ENCODE measurements at regions not wholly inside any gene's neighbourhood (a gene's known extent, or its start where the extent isn't known, plus 50 kb on each side); places are given as distances from the start of the nearest gene placed in this dataset.

DNA sequence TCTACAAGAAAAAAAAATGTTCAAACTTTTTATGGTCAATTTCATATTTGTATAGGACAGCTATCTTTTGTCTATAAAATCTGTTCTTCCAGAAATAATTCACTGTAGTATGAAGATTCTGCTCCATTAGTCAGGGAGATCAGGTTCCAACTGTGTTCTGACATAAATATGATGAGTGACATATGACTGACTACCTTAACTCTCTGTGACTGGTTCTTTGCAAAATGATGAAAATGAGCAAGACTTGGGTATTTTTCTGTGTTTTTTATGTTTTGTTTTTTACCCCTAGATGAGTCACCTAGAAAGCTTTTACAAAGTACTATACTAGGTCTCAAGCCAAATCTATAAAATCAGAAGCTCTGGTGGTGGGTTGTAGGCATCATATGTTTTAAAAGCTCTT lies 229.6 kb downstream of the MMUT start:
- Mint-ChIP-seq H3K27ac (ENCODE audit: unreplicated experiment) (no peak overlapping the region), H3K4me1 (no peaks in the 10 kb centered on the region), H3K27me3 (ENCODE audit: low read depth) (peaks cover 3% of the 10 kb centered on the region), H3K9me3 (peaks cover 13% of the 10 kb centered on the region), H3K4me3 (no peak overlapping the region), H3K36me3 (ENCODE audit: low read depth) (no peaks in the 10 kb centered on the region)
- TF ChIP-seq, protein P1, sequence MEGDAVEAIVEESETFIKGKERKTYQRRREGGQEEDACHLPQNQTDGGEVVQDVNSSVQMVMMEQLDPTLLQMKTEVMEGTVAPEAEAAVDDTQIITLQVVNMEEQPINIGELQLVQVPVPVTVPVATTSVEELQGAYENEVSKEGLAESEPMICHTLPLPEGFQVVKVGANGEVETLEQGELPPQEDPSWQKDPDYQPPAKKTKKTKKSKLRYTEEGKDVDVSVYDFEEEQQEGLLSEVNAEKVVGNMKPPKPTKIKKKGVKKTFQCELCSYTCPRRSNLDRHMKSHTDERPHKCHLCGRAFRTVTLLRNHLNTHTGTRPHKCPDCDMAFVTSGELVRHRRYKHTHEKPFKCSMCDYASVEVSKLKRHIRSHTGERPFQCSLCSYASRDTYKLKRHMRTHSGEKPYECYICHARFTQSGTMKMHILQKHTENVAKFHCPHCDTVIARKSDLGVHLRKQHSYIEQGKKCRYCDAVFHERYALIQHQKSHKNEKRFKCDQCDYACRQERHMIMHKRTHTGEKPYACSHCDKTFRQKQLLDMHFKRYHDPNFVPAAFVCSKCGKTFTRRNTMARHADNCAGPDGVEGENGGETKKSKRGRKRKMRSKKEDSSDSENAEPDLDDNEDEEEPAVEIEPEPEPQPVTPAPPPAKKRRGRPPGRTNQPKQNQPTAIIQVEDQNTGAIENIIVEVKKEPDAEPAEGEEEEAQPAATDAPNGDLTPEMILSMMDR (conservative IDR thresholded peaks at IDR 0.05), result no peak
- DNase-seq (ENCODE audit: low read depth, low spot score), result no peak

DNA sequence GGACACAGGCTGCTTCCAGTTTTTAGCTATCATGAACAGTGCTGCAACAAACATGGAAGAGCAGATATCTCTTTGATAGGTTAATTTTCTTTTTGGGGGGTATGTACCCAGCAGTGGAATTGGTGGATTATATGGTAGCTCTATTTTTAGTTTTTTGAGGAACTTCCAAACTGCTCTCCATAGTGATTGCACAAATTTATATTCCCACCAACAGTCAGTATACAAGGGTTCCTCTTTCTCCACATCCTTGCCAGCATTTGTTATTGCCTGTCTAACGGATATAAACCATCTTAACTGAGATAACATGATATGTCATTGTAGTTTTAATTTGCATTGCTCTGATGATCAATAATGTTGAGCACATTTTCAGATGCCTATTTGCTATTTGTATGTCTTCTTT lies 237.6 kb downstream of the MMUT start:
- Mint-ChIP-seq H3K27me3 (ENCODE audit: low read depth) (no peaks in the 10 kb centered on the region), H3K27ac (ENCODE audit: unreplicated experiment) (no peak overlapping the region), H3K9me3 (peaks cover 9% of the 10 kb centered on the region), H3K4me3 (no peak overlapping the region), H3K36me3 (ENCODE audit: low read depth) (no peaks in the 10 kb centered on the region), H3K4me1 (no peaks in the 10 kb centered on the region)
- no peak for DNase-seq (ENCODE audit: low read depth, low spot score)
- TF ChIP-seq, protein P1 (conservative IDR thresholded peaks at IDR 0.05), result no peak

DNA sequence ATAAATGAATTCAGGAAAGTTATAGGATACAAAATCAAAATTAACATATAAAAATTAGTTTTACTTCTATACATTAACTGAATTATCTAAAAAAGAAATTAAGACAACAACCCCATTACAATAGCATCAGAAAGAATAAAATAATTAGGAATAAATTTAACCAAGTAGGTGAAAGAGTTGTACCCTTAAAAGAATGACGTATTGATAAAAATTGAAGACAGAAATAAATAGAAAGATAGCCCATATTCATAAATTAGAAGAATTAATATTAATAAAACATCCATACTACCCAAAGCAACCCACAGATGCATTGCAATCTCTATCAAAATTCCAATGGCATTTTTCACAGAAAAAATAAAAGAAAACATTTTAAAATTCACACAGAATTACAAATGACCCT lies 242.8 kb downstream of the MMUT start:
- Mint-ChIP-seq H3K4me3 (no peak overlapping the region), H3K27me3 (ENCODE audit: low read depth) (no peaks in the 10 kb centered on the region), H3K9me3 (peaks cover 2% of the 10 kb centered on the region), H3K4me1 (no peaks in the 10 kb centered on the region), H3K27ac (ENCODE audit: unreplicated experiment) (no peak overlapping the region), H3K36me3 (ENCODE audit: low read depth) (no peaks in the 10 kb centered on the region)
- TF ChIP-seq, protein P1 (conservative IDR thresholded peaks at IDR 0.05), result no peak
- DNase-seq (ENCODE audit: low read depth, low spot score), result no peak

DNA sequence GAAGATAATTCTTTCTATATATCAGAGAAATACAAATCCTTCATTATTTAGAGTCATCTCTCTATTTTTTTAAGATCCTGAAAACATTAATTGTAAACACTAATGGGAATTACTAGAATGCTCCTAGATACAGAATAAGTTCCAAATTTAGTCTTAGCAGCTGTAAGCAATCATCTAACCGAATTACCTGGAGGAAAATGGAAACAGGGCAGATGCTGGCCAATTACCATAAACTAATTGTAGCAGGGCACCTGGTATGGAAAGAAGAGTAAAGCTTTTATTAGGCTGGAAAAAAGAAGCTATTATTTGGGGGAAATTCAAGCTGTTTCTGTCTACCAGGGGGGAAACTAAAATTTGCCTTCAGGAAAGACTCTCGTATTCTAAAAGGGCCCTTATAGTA lies 257.5 kb downstream of the MMUT start:
- TF ChIP-seq, protein P1 (conservative IDR thresholded peaks at IDR 0.05), result no peak
- H3K4me3 Mint-ChIP-seq, result no peak overlapping the region
- H3K27ac Mint-ChIP-seq (ENCODE audit: unreplicated experiment), result no peak overlapping the region
- no peak for DNase-seq (ENCODE audit: low read depth, low spot score)
- H3K36me3 Mint-ChIP-seq (ENCODE audit: low read depth), result no peaks in the 10 kb centered on the region
- no peaks in the 10 kb centered on the region for H3K4me1 Mint-ChIP-seq
- H3K27me3 Mint-ChIP-seq (ENCODE audit: low read depth), result peaks cover 9% of the 10 kb centered on the region
- H3K9me3 Mint-ChIP-seq, result peaks cover 5% of the 10 kb centered on the region

DNA sequence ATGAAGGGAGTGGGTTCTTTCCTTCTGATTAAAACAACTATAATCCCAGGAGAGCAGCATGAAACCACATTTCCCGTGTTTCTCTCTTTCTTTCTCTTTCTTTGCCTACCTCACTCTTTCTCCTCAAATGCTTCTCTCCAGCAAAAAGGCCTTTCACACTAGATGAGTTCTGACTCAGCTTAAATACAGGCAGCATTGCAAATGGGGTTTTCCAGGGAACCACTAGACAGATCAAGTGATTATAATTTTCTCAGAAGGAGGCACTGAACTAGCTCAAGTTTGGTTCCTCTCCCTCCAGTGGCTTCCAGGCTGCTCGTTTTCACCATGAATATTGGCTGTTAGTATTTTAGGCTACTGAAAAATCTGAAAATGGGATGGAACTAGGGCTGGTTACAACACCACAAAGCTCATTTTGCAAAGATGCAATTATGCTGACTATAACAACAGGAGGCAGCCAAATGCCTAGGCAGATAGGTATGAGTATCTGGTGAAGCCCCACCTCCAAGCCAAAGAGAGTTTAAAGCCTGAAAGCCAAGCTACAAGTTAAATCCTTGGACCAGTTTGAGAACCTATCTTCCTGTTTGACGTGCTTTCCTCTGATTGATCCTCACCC lies 260.0 kb downstream of the MMUT start:
- peaks cover 9% of the 10 kb centered on the region for H3K27me3 Mint-ChIP-seq (ENCODE audit: low read depth)

More for the DNA sequence above, 260.0 kb downstream of the MMUT start:
- no peak overlapping the region for H3K4me3 Mint-ChIP-seq
- no peak overlapping the region for H3K27ac Mint-ChIP-seq (ENCODE audit: unreplicated experiment)
- peaks cover 5% of the 10 kb centered on the region for H3K9me3 Mint-ChIP-seq
- TF ChIP-seq, protein P1 (conservative IDR thresholded peaks at IDR 0.05), result no peak
- no peak for DNase-seq (ENCODE audit: low read depth, low spot score)
- H3K36me3 Mint-ChIP-seq (ENCODE audit: low read depth), result no peaks in the 10 kb centered on the region
- no peaks in the 10 kb centered on the region for H3K4me1 Mint-ChIP-seq

Measured in neural crest cell (in vitro differentiated cells).